GM19455 (cell line): ENCODE measurements at regions not wholly inside any gene's neighbourhood (a gene's known extent, or its start where the extent isn't known, plus 50 kb on each side); places are given as distances from the start of the nearest gene placed in this dataset.

ENCODE experiments used
- ATAC-seq: cut with Tn5 transposase; IDR thresholded peaks from one replicate; pipeline ENCODE4 v1.9.1; 2021; ENCODE audit not compliant: unreplicated experiment

- no peak for ATAC-seq
These were observed 74.5 kb upstream of the NKX1-1 start for GRCh38 chr4:1480720-1481119.

GRCh38 chr4:1479454-1479853, 73.2 kb upstream of the NKX1-1 start:
- ATAC-seq = no peak

- ATAC-seq = no peak
These were observed 72.6 kb upstream of the NKX1-1 start for GRCh38 chr4:1478766-1479355.

GRCh38 chr4:1477045-1477840, 71.0 kb upstream of the NKX1-1 start:
- ATAC-seq = no peak

- no peak for ATAC-seq
These were observed 69.9 kb upstream of the NKX1-1 start for GRCh38 chr4:1476140-1476513.

- no peak for ATAC-seq
These were observed 69.3 kb upstream of the NKX1-1 start for GRCh38 chr4:1475277-1476139.

GRCh38 chr4:1474126-1475090, 68.2 kb upstream of the NKX1-1 start:
- no peak for ATAC-seq

GRCh38 chr4:1473718-1474117, 67.5 kb upstream of the NKX1-1 start:
- no peak for ATAC-seq

- ATAC-seq = no peak
These were observed 66.8 kb upstream of the NKX1-1 start for GRCh38 chr4:1472911-1473518.

GRCh38 chr4:1472148-1472797, 66.0 kb upstream of the NKX1-1 start:
- no peak for ATAC-seq

GRCh38 chr4:1471443-1472147, 65.4 kb upstream of the NKX1-1 start:
- no peak for ATAC-seq

- ATAC-seq = no peak
These were observed 64.7 kb upstream of the NKX1-1 start for GRCh38 chr4:1470816-1471442.

- no peak for ATAC-seq
These were observed 64.1 kb upstream of the NKX1-1 start for GRCh38 chr4:1470393-1470670.

GRCh38 chr4:1469607-1470392, 63.6 kb upstream of the NKX1-1 start:
- ATAC-seq = no peak

GRCh38 chr4:1469043-1469442, 62.8 kb upstream of the NKX1-1 start:
- ATAC-seq = no peak

GRCh38 chr4:1467581-1468458, 61.6 kb upstream of the NKX1-1 start:
- no peak for ATAC-seq

- no peak for ATAC-seq
These were observed 60.6 kb upstream of the NKX1-1 start for GRCh38 chr4:1466863-1467165.
